ENCODE measurements at regions not wholly inside any gene's neighbourhood (a gene's known extent, or its start where the extent isn't known, plus 50 kb on each side); places are given as distances from the start of the nearest gene placed in this dataset.

- no peak for TF ChIP-seq ZNF699 (CRISPR knock-in tag; IDR thresholded peaks at IDR 0.05; ENCODE audit: insufficient replicate concordance)
- TF ChIP-seq EP400 (IDR thresholded peaks at IDR 0.05) = no peak
Observed at GRCh38 chrX:140151316-140151715, 186.0 kb upstream of the CXorf66 start (continued).

GRCh38 chrX:140149761-140150160 is 184.4 kb upstream of the CXorf66 start:
- no peak overlapping the region for H3K4me3 ChIP-seq
- H3K27me3 ChIP-seq (ENCODE audit: control insufficient read depth in 2 of 2, insufficient read depth in 2 of 2, low read length in 2 of 2) = no peaks in the 10 kb centered on the region
- no peak overlapping the region for H3K4me2 ChIP-seq (ENCODE audit: insufficient read depth, low read length)
- ATAC-seq (no peak), DNase-seq (ENCODE audit: extremely low read depth in 1 of 4, low spot score in 3 of 4) (no peak), FAIRE-seq (no peak)
- H3K4me1 ChIP-seq (replicated peaks in 1 of 2; ENCODE audit: control insufficient read depth in 2 of 2, insufficient read depth in 2 of 2, low read length in 2 of 2) = no peaks in the 10 kb centered on the region
- CTCF ChIA-PET (ENCODE audit: low intra/inter-chr PET ratio) = no interaction called here
- H3K36me3 ChIP-seq (ENCODE audit: control insufficient read depth, insufficient read depth, low read length) = no peaks in the 10 kb centered on the region
- no peaks in the 10 kb centered on the region for H3K79me2 ChIP-seq (ENCODE audit: control insufficient read depth, insufficient read depth, low read length)
- in situ Hi-C loops (cut with MboI) (no loop called here), intact Hi-C loops (cut with micrococcal nuclease) (no loop called here)
- H3K9me1 ChIP-seq (ENCODE audit: control insufficient read depth, insufficient read depth, low read length) = no peaks in the 10 kb centered on the region
- no TSS peak for BruUV-seq (replicated peaks)
- no peak overlapping the region for H3K27ac ChIP-seq (ENCODE audit: extremely low read depth, low read depth, low read length)
- H3K9ac ChIP-seq (ENCODE audit: insufficient read depth in 1 of 2, low read depth in 2 of 2, low read length in 2 of 2) = no peak overlapping the region
- POLR2A ChIA-PET = no interaction called here
- H4K20me1 ChIP-seq (replicated peaks; ENCODE audit: control insufficient read depth, insufficient read depth, low read length) = no peaks in the 10 kb centered on the region
- no peaks in the 10 kb centered on the region for H3K9me3 ChIP-seq (replicated peaks; ENCODE audit: control insufficient read depth, insufficient read depth, low read depth, low read length)
- H2AFZ ChIP-seq (ENCODE audit: low read depth, low read length) = no peak overlapping the region
- TF ChIP-seq MNT (conservative IDR thresholded peaks at IDR 0.05) (no peak), LARP7 (IDR thresholded peaks at IDR 0.05) (no peak), USF2 (CRISPR knock-in tag; IDR thresholded peaks at IDR 0.05) (no peak), ADNP (tag; IDR thresholded peaks at IDR 0.05) (no peak), BACH1 (tag; IDR thresholded peaks at IDR 0.05) (no peak), ZNF146 (CRISPR knock-in tag; IDR thresholded peaks at IDR 0.05; ENCODE audit: unreplicated experiment) (no peak), CLOCK (CRISPR knock-in tag; IDR thresholded peaks at IDR 0.05; ENCODE audit: borderline replicate concordance) (no peak), ZNF699 (CRISPR knock-in tag; IDR thresholded peaks at IDR 0.05; ENCODE audit: insufficient replicate concordance) (no peak), CCNT2 (IDR thresholded peaks at IDR 0.05; ENCODE audit: borderline replicate concordance, extremely low read depth, insufficient read length, low read depth, low read length) (no peak), MEF2A (IDR thresholded peaks at IDR 0.05; ENCODE audit: control insufficient read depth, low read depth, low read length) (no peak), MCM5 (IDR thresholded peaks at IDR 0.05; ENCODE audit: low read depth) (no peak), CREB1 (IDR thresholded peaks at IDR 0.05) (no peak), CREB1 (CRISPR knock-in tag; IDR thresholded peaks at IDR 0.05) (no peak), KLF10 (CRISPR knock-in tag; IDR thresholded peaks at IDR 0.05) (no peak), SREBF2 (CRISPR knock-in tag; IDR thresholded peaks at IDR 0.05) (no peak), NR4A1 (CRISPR knock-in tag; IDR thresholded peaks at IDR 0.05) (no peak), NR4A1 (tag; IDR thresholded peaks at IDR 0.05) (no peak), HDAC2 (IDR thresholded peaks at IDR 0.05) (no peak), ZNF121 (CRISPR knock-in tag; conservative IDR thresholded peaks at IDR 0.05) (no peak)
